Endothelial cell of umbilical vein (primary cell): ENCODE measurements at regions not wholly inside any gene's neighbourhood (a gene's known extent, or its start where the extent isn't known, plus 50 kb on each side); places are given as distances from the start of the nearest gene placed in this dataset.

Source experiments
- BruUV-seq: library from RNA; stranded (reverse); fragments of 400-500 nt; replicated peaks from 2 replicates; lab custom pipeline; 2021; lab: Mats Ljungman, UMichigan
- CTCF ChIA-PET: fragments of 300-600, 350-600 bp; sonication (Branson Sonifier 250); formaldehyde crosslinking; loops from one replicate; lab custom pipeline; 2021; ENCODE audit warnings: antibody characterized with exemption, inconsistent platforms; lab: Charles Lee
- POLR2A ChIA-PET: fragments of 300-600, 350-600 bp; sonication (Branson Sonifier 250); formaldehyde crosslinking; loops from one replicate; lab custom pipeline; 2021; ENCODE audit warnings: antibody characterized with exemption, inconsistent platforms; lab: Charles Lee
- DNase-seq: peaks from one replicate; pipeline ENCODE4 v3.0.0-alpha.2; 2011; ENCODE audit warnings: low read depth, low spot score
- FAIRE-seq: peaks from 2 replicates; lab custom pipeline; 2011; peaks lifted over from hg19 to GRCh38; lab: Jason Lieb, UNC
- H2AFZ ChIP-seq: 2 replicates; pipeline ENCODE4 v1.6.0; 2012; ENCODE audit warnings: low read depth, low read length, control low read depth, inconsistent platforms
- H3K27ac ChIP-seq: 2 replicates; pipeline ENCODE4 v1.5.1; 2011; ENCODE audit warnings: low read depth, mild to moderate bottlenecking, control low read depth, low read length, moderate library complexity; ENCODE audit not compliant: insufficient read depth
- H3K27me3 ChIP-seq, 2 experiments: 2 replicates each; pipeline versions ENCODE4 v1.6.0 to v1.6.1; 2011; ENCODE audit warnings: low read length in 2 of 2, mixed read lengths in 1 of 2; ENCODE audit not compliant: control insufficient read depth in 2 of 2, insufficient read depth in 2 of 2
- H3K36me3 ChIP-seq, 2 experiments: 2 replicates in 1 of 2; 3 replicates in 1 of 2; pipeline ENCODE4 v1.5.1; 2011; ENCODE audit warnings: low read length in 2 of 2, mild to moderate bottlenecking in 1 of 2, moderate library complexity in 1 of 2; ENCODE audit not compliant: control insufficient read depth in 2 of 2, insufficient read depth in 2 of 2; ENCODE audit errors: extremely low read depth in 1 of 2
- H3K4me1 ChIP-seq: 3 replicates; pipeline ENCODE4 v1.5.1; 2011; ENCODE audit warnings: mild to moderate bottlenecking, low read length; ENCODE audit not compliant: control insufficient read depth, insufficient read depth; ENCODE audit errors: extremely low read depth
- H3K4me2 ChIP-seq: 2 replicates; pipeline ENCODE4 v1.6.1; 2011; ENCODE audit warnings: low read length, control low read depth, mixed read lengths; ENCODE audit not compliant: insufficient read depth
- H3K4me3 ChIP-seq, 3 experiments: fragments of 200-600 bp in 1 of 3; sonication (generic), shearing (Covaris generic) in 1 of 3; replicated peaks in 1 of 3; 2 replicates each; pipeline ENCODE4 v1.5.1; 2011 to 2016; ENCODE audit warnings: control low read depth in 3 of 3, low read length in 3 of 3, mild to moderate bottlenecking in 2 of 3, inconsistent platforms in 1 of 3, low read depth in 1 of 3, moderate library complexity in 1 of 3; ENCODE audit not compliant: insufficient read depth in 1 of 3
- H3K79me2 ChIP-seq: 2 replicates; pipeline ENCODE4 v1.6.0; 2012; ENCODE audit warnings: low read length, inconsistent platforms; ENCODE audit not compliant: control insufficient read depth, insufficient read depth
- H3K9ac ChIP-seq: replicated peaks from 2 replicates; pipeline ENCODE3; 2011; ENCODE audit warnings: low read length, control low read depth; ENCODE audit not compliant: insufficient read depth; ENCODE audit errors: extremely low read depth
- H3K9me1 ChIP-seq: replicated peaks from 3 replicates; pipeline ENCODE4 v1.6.0; 2011; ENCODE audit warnings: mild to moderate bottlenecking, low read length; ENCODE audit not compliant: control insufficient read depth, insufficient read depth; ENCODE audit errors: extremely low read depth
- H3K9me3 ChIP-seq: replicated peaks from 2 replicates; pipeline ENCODE4 v1.5.1; 2012; ENCODE audit warnings: low read length, inconsistent platforms; ENCODE audit not compliant: control insufficient read depth, insufficient read depth
- H4K20me1 ChIP-seq: replicated peaks from 2 replicates; pipeline ENCODE3; 2011; ENCODE audit warnings: mild to moderate bottlenecking, low read length; ENCODE audit not compliant: control insufficient read depth, insufficient read depth; ENCODE audit errors: extremely low read depth
- CTCF ChIP-seq, 2 donors: IDR thresholded peaks; 1 replicate in 1 of 2; 2 replicates in 1 of 2; pipeline ENCODE4 v1.5.1; 2011; ENCODE audit warnings: low read length in 2 of 2, mild to moderate bottlenecking in 2 of 2, moderate library complexity in 2 of 2, control low read depth in 1 of 2, inconsistent platforms in 1 of 2, low read depth in 1 of 2; ENCODE audit not compliant: insufficient read depth in 1 of 2; ENCODE audit errors: extremely low read depth in 1 of 2
- FOS ChIP-seq: IDR thresholded peaks from 2 replicates; pipeline ENCODE4 v1.6.1; 2011; ENCODE audit warnings: mild to moderate bottlenecking, low read length, moderate library complexity, borderline replicate concordance; ENCODE audit not compliant: insufficient read depth
- POLR2AphosphoS5 ChIP-seq: IDR thresholded peaks from 2 replicates; pipeline ENCODE4 v1.6.1; 2012; ENCODE audit warnings: low read depth, mild to moderate bottlenecking, control low read depth, low read length, moderate library complexity; ENCODE audit not compliant: insufficient read depth
- dilution Hi-C: fragments of 300-500 bp; cut with MboI; formaldehyde crosslinking; loops from one replicate; pipeline ENCODE4 v1.15.0; 2019; ENCODE audit warnings: low sequenced_read_pairs; ENCODE audit not compliant: extremely low pct_ligation_motif_present
- intact Hi-C: fragments of 100-400 bp; cut with micrococcal nuclease; formaldehyde crosslinking; loops from one replicate; pipeline ENCODE4 v1.10.0; 2022

GRCh38 chr17:43327834-43328420 is 70.9 kb upstream of the ARL4D start:
- dilution Hi-C loops (no loop called here), intact Hi-C loops (no loop called here)
- BruUV-seq, result no TSS peak
- DNase-seq, result no peak
- CTCF ChIA-PET, result no interaction called here
- Histone ChIP-seq H3K4me2 (no peak overlapping the region), H3K4me1 (no peaks in the 10 kb centered on the region), H3K9ac (no peak overlapping the region), H4K20me1 (no peaks in the 10 kb centered on the region), H3K4me3 (no peak overlapping the region), H3K36me3 (no peaks in the 10 kb centered on the region), H2AFZ (no peak overlapping the region), H3K27ac (no peak overlapping the region), H3K9me3 (no peaks in the 10 kb centered on the region), H3K9me1 (no peaks in the 10 kb centered on the region), H3K79me2 (no peaks in the 10 kb centered on the region), H3K27me3 (no peaks in the 10 kb centered on the region)
- FAIRE-seq, result no peak
- POLR2A ChIA-PET, result no interaction called here
- TF ChIP-seq FOS, result no peak

GRCh38 chr17:43327421-43327820 is 71.4 kb upstream of the ARL4D start:
- no peaks in the 10 kb centered on the region for H3K4me1 ChIP-seq
- BruUV-seq, result no TSS peak
- H4K20me1 ChIP-seq, result no peaks in the 10 kb centered on the region
- no peak overlapping the region for H3K27ac ChIP-seq
- H3K4me3 ChIP-seq, result no peak overlapping the region
- no peak overlapping the region for H2AFZ ChIP-seq
- no peaks in the 10 kb centered on the region for H3K27me3 ChIP-seq
- no peaks in the 10 kb centered on the region for H3K79me2 ChIP-seq
- no peaks in the 10 kb centered on the region for H3K36me3 ChIP-seq
- no peaks in the 10 kb centered on the region for H3K9me3 ChIP-seq
- no peak for FAIRE-seq
- no peak for DNase-seq
- H3K9ac ChIP-seq, result no peak overlapping the region
- TF ChIP-seq POLR2AphosphoS5 (no peak), CTCF (IDR thresholded peaks at IDR 0.05; ENCODE audit: extremely low read depth in 1 of 2, insufficient read depth in 1 of 2, low read depth in 1 of 2, low read length in 2 of 2) (no peak)
- ChIA-PET POLR2A (no interaction called here), CTCF (no interaction called here)
- no peaks in the 10 kb centered on the region for H3K9me1 ChIP-seq
- intact Hi-C loops (no loop called here), dilution Hi-C loops (no loop called here)
- no peak overlapping the region for H3K4me2 ChIP-seq
